Liver (tissue), 8 donors: ENCODE measurements at regions not wholly inside any gene's neighbourhood (a gene's known extent, or its start where the extent isn't known, plus 50 kb on each side); places are given as distances from the start of the nearest gene placed in this dataset.

Experiments
- DNase-seq: peaks from one replicate; pipeline ENCODE4 v3.0.0-alpha.2; 2017; ENCODE audit warnings: low spot score
- H3K27ac ChIP-seq, 2 donors: one replicate each; pipeline ENCODE4 v1.7.0; 2013; ENCODE audit warnings: inconsistent platforms in 2 of 2, low read length in 2 of 2, control low read depth in 1 of 2, low read depth in 1 of 2, mild to moderate bottlenecking in 1 of 2
- H3K27me3 ChIP-seq, 4 donors: one replicate each; pipeline versions ENCODE4 v1.6.1 to v1.7.0; 2013; ENCODE audit warnings: low read length in 3 of 4, inconsistent platforms in 1 of 4, mild to moderate bottlenecking in 1 of 4, moderate library complexity in 1 of 4; ENCODE audit not compliant: control insufficient read depth in 4 of 4, insufficient read depth in 4 of 4
- H3K36me3 ChIP-seq, 4 donors: one replicate each; pipeline versions ENCODE4 v1.6.1 to v1.7.0; 2013; ENCODE audit warnings: low read length in 3 of 4, mild to moderate bottlenecking in 3 of 4, low read depth in 1 of 4, moderate library complexity in 1 of 4; ENCODE audit not compliant: control insufficient read depth in 4 of 4, insufficient read depth in 3 of 4
- H3K4me1 ChIP-seq, 4 donors: one replicate each; pipeline versions ENCODE4 v1.6.1 to v1.7.0; 2013; ENCODE audit warnings: low read length in 3 of 4, mild to moderate bottlenecking in 3 of 4, moderate library complexity in 1 of 4; ENCODE audit not compliant: control insufficient read depth in 4 of 4, insufficient read depth in 4 of 4
- H3K4me3 ChIP-seq, 3 donors: one replicate each; pipeline versions ENCODE4 v1.6.1 to v1.7.0; 2013; ENCODE audit warnings: low read length in 3 of 3, control low read depth in 1 of 3, low read depth in 1 of 3, mild to moderate bottlenecking in 1 of 3
- H3K9ac ChIP-seq, 2 donors: one replicate each; pipeline ENCODE4 v1.7.0; 2013; ENCODE audit warnings: low read length in 2 of 2, mild to moderate bottlenecking in 2 of 2, moderate library complexity in 2 of 2, control low read depth in 1 of 2, low read depth in 1 of 2
- H3K9me3 ChIP-seq, 4 donors: one replicate each; pipeline versions ENCODE4 v1.6.1 to v1.7.0; 2013; ENCODE audit warnings: low read length in 3 of 4; ENCODE audit not compliant: control insufficient read depth in 4 of 4
- EGR1 ChIP-seq, 2 donors: IDR thresholded peaks; 2 replicates each; pipeline ENCODE4 v1.6.1; 2016 to 2018; ENCODE audit warnings: antibody characterized with exemption in 2 of 2, low read depth in 2 of 2
- FOXA1 ChIP-seq: IDR thresholded peaks from 2 replicates; pipeline ENCODE4 v1.6.1; 2016; ENCODE audit warnings: antibody characterized with exemption
- FOXA2 ChIP-seq: IDR thresholded peaks from 2 replicates; pipeline ENCODE4 v1.6.1; 2016; ENCODE audit warnings: antibody characterized with exemption
- GABPA ChIP-seq, 2 donors: IDR thresholded peaks in 1 of 2; conservative IDR thresholded peaks in 1 of 2; 2 replicates each; pipeline ENCODE4 v1.6.1; 2016; ENCODE audit warnings: antibody characterized with exemption in 2 of 2, mild to moderate bottlenecking in 1 of 2, moderate library complexity in 1 of 2
- HNF4A ChIP-seq, 2 donors: conservative IDR thresholded peaks; 2 replicates each; pipeline ENCODE4 v1.6.1; 2016; ENCODE audit warnings: antibody characterized with exemption in 2 of 2, mild to moderate bottlenecking in 2 of 2
- HNF4G ChIP-seq: IDR thresholded peaks from 2 replicates; pipeline ENCODE4 v1.6.1; 2016; ENCODE audit warnings: antibody characterized with exemption
- JUND ChIP-seq, 2 donors: IDR thresholded peaks; 2 replicates each; pipeline ENCODE4 v1.6.1; 2016; ENCODE audit warnings: antibody characterized with exemption in 2 of 2
- NR2F2 ChIP-seq: IDR thresholded peaks from 2 replicates; pipeline ENCODE4 v1.6.1; 2016; ENCODE audit warnings: antibody characterized with exemption
- RAD21 ChIP-seq, 2 donors: IDR thresholded peaks; 2 replicates each; pipeline ENCODE4 v1.6.1; 2016; ENCODE audit warnings: antibody characterized with exemption in 2 of 2, mild to moderate bottlenecking in 2 of 2
- RXRA ChIP-seq, 2 donors: IDR thresholded peaks; 2 replicates each; pipeline ENCODE4 v1.6.1; 2017 to 2018; ENCODE audit warnings: antibody characterized with exemption in 2 of 2, mild to moderate bottlenecking in 1 of 2
- SP1 ChIP-seq: IDR thresholded peaks from 2 replicates; pipeline ENCODE4 v1.6.1; 2018; ENCODE audit warnings: antibody characterized with exemption, mild to moderate bottlenecking
- TAF1 ChIP-seq: conservative IDR thresholded peaks from 2 replicates; pipeline ENCODE4 v1.6.1; 2016; ENCODE audit warnings: antibody characterized with exemption, mild to moderate bottlenecking
- YY1 ChIP-seq: IDR thresholded peaks from 2 replicates; pipeline ENCODE4 v1.6.1; 2016; ENCODE audit warnings: antibody characterized with exemption, mild to moderate bottlenecking
- WGBS: extraction: QIAGEN DNeasy Blood & Tissue Kit; methylation state at CpG from one replicate; pipeline ENCODE4 v1.1.7; 2013; 5-methylcytosine and 5-hydroxymethylcytosine counted together
- TF ChIP-seq, protein P1 (sequence below): IDR thresholded peaks from 2 replicates; pipeline ENCODE4 v1.6.1; 2016; ENCODE audit warnings: antibody characterized with exemption
- TF ChIP-seq, protein P2 (sequence below): IDR thresholded peaks from 2 replicates; pipeline ENCODE4 v1.6.1; 2016; ENCODE audit warnings: antibody characterized with exemption
- TF ChIP-seq, protein P3 (sequence below): fragments of 150-350 bp; IDR thresholded peaks from 2 replicates; pipeline ENCODE4 v1.5.1; 2017; ENCODE audit warnings: improper control_type of control experiment, low read depth, low read length; ENCODE audit not compliant: missing input control
- TF ChIP-seq, protein P4 (sequence below): IDR thresholded peaks from 2 replicates; pipeline ENCODE4 v1.6.1; 2016; ENCODE audit warnings: antibody characterized with exemption, mild to moderate bottlenecking
- TF ChIP-seq, protein P5 (sequence below): IDR thresholded peaks from 2 replicates; pipeline ENCODE4 v1.6.1; 2016; ENCODE audit warnings: antibody characterized with exemption
- donor health status: healthy.
- donor health status: healthy.
- donor health status: healthy.
- donor health status: healthy.
- donor health status: healthy.

DNA sequence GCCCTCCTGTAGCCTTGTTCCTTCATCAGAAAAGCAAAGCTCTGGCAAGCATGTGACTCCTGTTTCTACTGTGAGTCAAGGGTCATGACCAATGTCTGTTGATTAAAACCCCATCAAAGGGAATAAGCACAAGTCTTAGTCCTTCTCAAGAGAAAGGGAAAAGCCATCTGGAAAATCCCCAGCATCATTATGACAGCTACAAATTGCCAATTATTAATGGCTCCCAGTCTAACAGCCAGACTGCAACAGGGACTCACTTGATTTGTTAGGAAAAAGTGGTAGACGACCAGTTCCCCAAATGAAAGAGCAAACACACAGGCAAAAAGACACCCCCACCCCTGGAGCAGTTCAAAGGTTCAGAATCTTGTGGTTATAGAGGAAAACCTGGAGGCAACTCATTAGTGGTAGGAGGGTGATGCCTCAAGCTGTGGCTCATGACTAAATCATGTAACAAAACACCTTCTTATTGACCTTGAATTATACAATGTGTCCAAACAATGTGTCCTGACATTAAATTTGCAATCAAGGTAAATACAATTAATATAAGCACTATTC lies 315.7 kb downstream of the HNRNPD start:
- 18% methylated on average over 1 of the region's 1 CpG for whole genome bisulfite sequencing

More for the DNA sequence above, 315.7 kb downstream of the HNRNPD start:
- Histone ChIP-seq H3K36me3 (no peaks in the 10 kb centered on the region), H3K4me3 (no peak overlapping the region), H3K4me1 (no peaks in the 10 kb centered on the region), H3K27ac (no peak overlapping the region), H3K27me3 (peaks cover 0 to 4% (median 0%) of the 10 kb centered on the region in 4 donors), H3K9ac (no peak overlapping the region), H3K9me3 (peaks cover 0 to 5% (median 0%) of the 10 kb centered on the region in 4 donors)
- DNase-seq = no peak
- TF ChIP-seq RAD21 (IDR thresholded peaks at IDR 0.05) (no peak), YY1 (no peak), FOXA1 (no peak), HNF4G (no peak), SP1 (no peak), FOXA2 (no peak), GABPA (IDR thresholded peaks at IDR 0.05 in 1 of 2, conservative IDR thresholded peaks at IDR 0.05 in 1 of 2) (no peak), JUND (IDR thresholded peaks at IDR 0.05) (no peak), EGR1 (IDR thresholded peaks at IDR 0.05; ENCODE audit: low read depth in 2 of 2) (no peak), RXRA (IDR thresholded peaks at IDR 0.05) (no peak), NR2F2 (no peak), HNF4A (conservative IDR thresholded peaks at IDR 0.05) (no peak), TAF1 (no peak)
- TF ChIP-seq, protein P1, sequence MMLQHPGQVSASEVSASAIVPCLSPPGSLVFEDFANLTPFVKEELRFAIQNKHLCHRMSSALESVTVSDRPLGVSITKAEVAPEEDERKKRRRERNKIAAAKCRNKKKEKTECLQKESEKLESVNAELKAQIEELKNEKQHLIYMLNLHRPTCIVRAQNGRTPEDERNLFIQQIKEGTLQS = no peak
- TF ChIP-seq, protein P2, sequence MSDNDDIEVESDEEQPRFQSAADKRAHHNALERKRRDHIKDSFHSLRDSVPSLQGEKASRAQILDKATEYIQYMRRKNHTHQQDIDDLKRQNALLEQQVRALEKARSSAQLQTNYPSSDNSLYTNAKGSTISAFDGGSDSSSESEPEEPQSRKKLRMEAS = no peak
- TF ChIP-seq, protein P3, sequence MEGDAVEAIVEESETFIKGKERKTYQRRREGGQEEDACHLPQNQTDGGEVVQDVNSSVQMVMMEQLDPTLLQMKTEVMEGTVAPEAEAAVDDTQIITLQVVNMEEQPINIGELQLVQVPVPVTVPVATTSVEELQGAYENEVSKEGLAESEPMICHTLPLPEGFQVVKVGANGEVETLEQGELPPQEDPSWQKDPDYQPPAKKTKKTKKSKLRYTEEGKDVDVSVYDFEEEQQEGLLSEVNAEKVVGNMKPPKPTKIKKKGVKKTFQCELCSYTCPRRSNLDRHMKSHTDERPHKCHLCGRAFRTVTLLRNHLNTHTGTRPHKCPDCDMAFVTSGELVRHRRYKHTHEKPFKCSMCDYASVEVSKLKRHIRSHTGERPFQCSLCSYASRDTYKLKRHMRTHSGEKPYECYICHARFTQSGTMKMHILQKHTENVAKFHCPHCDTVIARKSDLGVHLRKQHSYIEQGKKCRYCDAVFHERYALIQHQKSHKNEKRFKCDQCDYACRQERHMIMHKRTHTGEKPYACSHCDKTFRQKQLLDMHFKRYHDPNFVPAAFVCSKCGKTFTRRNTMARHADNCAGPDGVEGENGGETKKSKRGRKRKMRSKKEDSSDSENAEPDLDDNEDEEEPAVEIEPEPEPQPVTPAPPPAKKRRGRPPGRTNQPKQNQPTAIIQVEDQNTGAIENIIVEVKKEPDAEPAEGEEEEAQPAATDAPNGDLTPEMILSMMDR = no peak
- TF ChIP-seq, protein P4, sequence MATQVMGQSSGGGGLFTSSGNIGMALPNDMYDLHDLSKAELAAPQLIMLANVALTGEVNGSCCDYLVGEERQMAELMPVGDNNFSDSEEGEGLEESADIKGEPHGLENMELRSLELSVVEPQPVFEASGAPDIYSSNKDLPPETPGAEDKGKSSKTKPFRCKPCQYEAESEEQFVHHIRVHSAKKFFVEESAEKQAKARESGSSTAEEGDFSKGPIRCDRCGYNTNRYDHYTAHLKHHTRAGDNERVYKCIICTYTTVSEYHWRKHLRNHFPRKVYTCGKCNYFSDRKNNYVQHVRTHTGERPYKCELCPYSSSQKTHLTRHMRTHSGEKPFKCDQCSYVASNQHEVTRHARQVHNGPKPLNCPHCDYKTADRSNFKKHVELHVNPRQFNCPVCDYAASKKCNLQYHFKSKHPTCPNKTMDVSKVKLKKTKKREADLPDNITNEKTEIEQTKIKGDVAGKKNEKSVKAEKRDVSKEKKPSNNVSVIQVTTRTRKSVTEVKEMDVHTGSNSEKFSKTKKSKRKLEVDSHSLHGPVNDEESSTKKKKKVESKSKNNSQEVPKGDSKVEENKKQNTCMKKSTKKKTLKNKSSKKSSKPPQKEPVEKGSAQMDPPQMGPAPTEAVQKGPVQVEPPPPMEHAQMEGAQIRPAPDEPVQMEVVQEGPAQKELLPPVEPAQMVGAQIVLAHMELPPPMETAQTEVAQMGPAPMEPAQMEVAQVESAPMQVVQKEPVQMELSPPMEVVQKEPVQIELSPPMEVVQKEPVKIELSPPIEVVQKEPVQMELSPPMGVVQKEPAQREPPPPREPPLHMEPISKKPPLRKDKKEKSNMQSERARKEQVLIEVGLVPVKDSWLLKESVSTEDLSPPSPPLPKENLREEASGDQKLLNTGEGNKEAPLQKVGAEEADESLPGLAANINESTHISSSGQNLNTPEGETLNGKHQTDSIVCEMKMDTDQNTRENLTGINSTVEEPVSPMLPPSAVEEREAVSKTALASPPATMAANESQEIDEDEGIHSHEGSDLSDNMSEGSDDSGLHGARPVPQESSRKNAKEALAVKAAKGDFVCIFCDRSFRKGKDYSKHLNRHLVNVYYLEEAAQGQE = no peak
- TF ChIP-seq, protein P5, sequence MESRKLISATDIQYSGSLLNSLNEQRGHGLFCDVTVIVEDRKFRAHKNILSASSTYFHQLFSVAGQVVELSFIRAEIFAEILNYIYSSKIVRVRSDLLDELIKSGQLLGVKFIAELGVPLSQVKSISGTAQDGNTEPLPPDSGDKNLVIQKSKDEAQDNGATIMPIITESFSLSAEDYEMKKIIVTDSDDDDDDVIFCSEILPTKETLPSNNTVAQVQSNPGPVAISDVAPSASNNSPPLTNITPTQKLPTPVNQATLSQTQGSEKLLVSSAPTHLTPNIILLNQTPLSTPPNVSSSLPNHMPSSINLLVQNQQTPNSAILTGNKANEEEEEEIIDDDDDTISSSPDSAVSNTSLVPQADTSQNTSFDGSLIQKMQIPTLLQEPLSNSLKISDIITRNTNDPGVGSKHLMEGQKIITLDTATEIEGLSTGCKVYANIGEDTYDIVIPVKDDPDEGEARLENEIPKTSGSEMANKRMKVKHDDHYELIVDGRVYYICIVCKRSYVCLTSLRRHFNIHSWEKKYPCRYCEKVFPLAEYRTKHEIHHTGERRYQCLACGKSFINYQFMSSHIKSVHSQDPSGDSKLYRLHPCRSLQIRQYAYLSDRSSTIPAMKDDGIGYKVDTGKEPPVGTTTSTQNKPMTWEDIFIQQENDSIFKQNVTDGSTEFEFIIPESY = no peak
